Esophagus squamous epithelium (tissue), 4 donors: ENCODE measurements at regions not wholly inside any gene's neighbourhood (a gene's known extent, or its start where the extent isn't known, plus 50 kb on each side); places are given as distances from the start of the nearest gene placed in this dataset.

Experiments used
- POLR2A ChIP-seq, 4 donors: fragments of 450-650 bp; IDR thresholded peaks; one replicate each; pipeline ENCODE4 v1.6.1; 2017; ENCODE audit warnings: antibody characterized with exemption in 4 of 4, mild to moderate bottlenecking in 4 of 4, moderate library complexity in 3 of 4
- TF ChIP-seq, protein P1 (sequence below), 6 experiments: fragments of 450-650 bp in 4 of 6; fragments of 200-600 bp in 2 of 6; sonication (generic) in 2 of 6; IDR thresholded peaks; one replicate each; pipeline ENCODE4 v1.5.1; 2016 to 2019; ENCODE audit warnings: antibody characterized with exemption in 6 of 6, mild to moderate bottlenecking in 4 of 6, moderate library complexity in 4 of 6

GRCh38 chr5:165423697-165424299 lies 1918.4 kb downstream of the MAT2B start:
- TF ChIP-seq POLR2A (IDR thresholded peaks at IDR 0.05): no peak
- TF ChIP-seq, protein P1, sequence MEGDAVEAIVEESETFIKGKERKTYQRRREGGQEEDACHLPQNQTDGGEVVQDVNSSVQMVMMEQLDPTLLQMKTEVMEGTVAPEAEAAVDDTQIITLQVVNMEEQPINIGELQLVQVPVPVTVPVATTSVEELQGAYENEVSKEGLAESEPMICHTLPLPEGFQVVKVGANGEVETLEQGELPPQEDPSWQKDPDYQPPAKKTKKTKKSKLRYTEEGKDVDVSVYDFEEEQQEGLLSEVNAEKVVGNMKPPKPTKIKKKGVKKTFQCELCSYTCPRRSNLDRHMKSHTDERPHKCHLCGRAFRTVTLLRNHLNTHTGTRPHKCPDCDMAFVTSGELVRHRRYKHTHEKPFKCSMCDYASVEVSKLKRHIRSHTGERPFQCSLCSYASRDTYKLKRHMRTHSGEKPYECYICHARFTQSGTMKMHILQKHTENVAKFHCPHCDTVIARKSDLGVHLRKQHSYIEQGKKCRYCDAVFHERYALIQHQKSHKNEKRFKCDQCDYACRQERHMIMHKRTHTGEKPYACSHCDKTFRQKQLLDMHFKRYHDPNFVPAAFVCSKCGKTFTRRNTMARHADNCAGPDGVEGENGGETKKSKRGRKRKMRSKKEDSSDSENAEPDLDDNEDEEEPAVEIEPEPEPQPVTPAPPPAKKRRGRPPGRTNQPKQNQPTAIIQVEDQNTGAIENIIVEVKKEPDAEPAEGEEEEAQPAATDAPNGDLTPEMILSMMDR (IDR thresholded peaks at IDR 0.05): no peak
